C4-2B (cell line): ENCODE measurements at regions not wholly inside any gene's neighbourhood (a gene's known extent, or its start where the extent isn't known, plus 50 kb on each side); places are given as distances from the start of the nearest gene placed in this dataset.

Experiments
- H3K27ac ChIP-seq: fragments of 450-650 bp; 2 replicates; pipeline ENCODE4 v1.5.1; 2017
- CTCF ChIP-seq: fragments of 450-650 bp; conservative IDR thresholded peaks from 2 replicates; pipeline ENCODE4 v1.5.1; 2017; ENCODE audit warnings: mild to moderate bottlenecking
- ZFX ChIP-seq: fragments of 450-650 bp; IDR thresholded peaks from 2 replicates; pipeline ENCODE4 v1.6.1; 2017

GRCh38 chrX:137483554-137483953, 82.4 kb upstream of the ZIC3 start:
- no peak for TF ChIP-seq ZFX
- TF ChIP-seq CTCF = no peak
- no peak overlapping the region for H3K27ac ChIP-seq

- H3K27ac ChIP-seq = no peak overlapping the region
- no peak for TF ChIP-seq ZFX
- TF ChIP-seq CTCF = no peak
Measured at GRCh38 chrX:137482136-137482535, 83.8 kb upstream of the ZIC3 start.

- no peak overlapping the region for H3K27ac ChIP-seq
- no peak for TF ChIP-seq CTCF
- no peak for TF ChIP-seq ZFX
Measured at GRCh38 chrX:137479386-137479785, 86.5 kb upstream of the ZIC3 start.

GRCh38 chrX:137441711-137442110, 124.2 kb upstream of the ZIC3 start:
- no peak for TF ChIP-seq CTCF
- TF ChIP-seq ZFX = no peak
- H3K27ac ChIP-seq = no peak overlapping the region

GRCh38 chrX:137432609-137433008, 133.3 kb upstream of the ZIC3 start:
- TF ChIP-seq ZFX = no peak
- peak; percentile 65 for TF ChIP-seq CTCF
- H3K27ac ChIP-seq = no peak overlapping the region

GRCh38 chrX:137431693-137432488, 134.0 kb upstream of the ZIC3 start:
- no peak overlapping the region for H3K27ac ChIP-seq

More at GRCh38 chrX:137431693-137432488, 134.0 kb upstream of the ZIC3 start:
- TF ChIP-seq ZFX (no peak), CTCF (no peak)
